ENCODE measurements at regions not wholly inside any gene's neighbourhood (a gene's known extent, or its start where the extent isn't known, plus 50 kb on each side); places are given as distances from the start of the nearest gene placed in this dataset.

- Histone ChIP-seq H3K36me3 (ENCODE audit: insufficient read depth, low read length) (no peaks in the 10 kb centered on the region), H3K27ac (ENCODE audit: low read depth, low read length) (no peak overlapping the region), H3K9me3 (ENCODE audit: control insufficient read depth in 1 of 2, low read length in 2 of 2) (no peaks in the 10 kb centered on the region), H3K4me3 (ENCODE audit: low read length in 2 of 2) (no peak overlapping the region), H3K4me1 (ENCODE audit: insufficient read depth, low read length) (no peaks in the 10 kb centered on the region), H3K27me3 (ENCODE audit: insufficient read depth, low read length) (no peaks in the 10 kb centered on the region)
- H3K27ac Mint-ChIP-seq = no peak overlapping the region
- DNase-seq = no peak
- no peaks in the 10 kb centered on the region for H3K27me3 Mint-ChIP-seq
- intact Hi-C loops (cut with micrococcal nuclease) = no loop called here
- H3K9me3 Mint-ChIP-seq = peaks cover 0 to 5% (median under 1%) of the 10 kb centered on the region in 8 donors
- H3K36me3 Mint-ChIP-seq = no peaks in the 10 kb centered on the region
- no peak overlapping the region for H3K4me3 Mint-ChIP-seq
- no peaks in the 10 kb centered on the region for H3K4me1 Mint-ChIP-seq
- ChIA-PET POLR2A (ENCODE audit: partially characterized antibody) (no interaction called here), CTCF (ENCODE audit: partially characterized antibody) (interaction anchor here (1.3 kb wide), 1 partner anchor 33 kb away, joined by 3 read pairs; no protein-coding TSS in a partner anchor)
Measured at GRCh38 chr2:59276033-59276432, 1034.9 kb upstream of the FANCL start.

- no peaks in the 10 kb centered on the region for H3K36me3 Mint-ChIP-seq
Measured at GRCh38 chr2:59266453-59266852, 1025.3 kb upstream of the FANCL start.

GRCh38 chr2:59259913-59260312 lies 1018.8 kb upstream of the FANCL start:
- DNase-seq = no peak
- Histone ChIP-seq H3K4me1 (ENCODE audit: insufficient read depth, low read length) (no peaks in the 10 kb centered on the region), H3K36me3 (ENCODE audit: insufficient read depth, low read length) (no peaks in the 10 kb centered on the region), H3K27me3 (ENCODE audit: insufficient read depth, low read length) (no peaks in the 10 kb centered on the region), H3K9me3 (ENCODE audit: control insufficient read depth in 1 of 2, low read length in 2 of 2) (no peaks in the 10 kb centered on the region), H3K27ac (ENCODE audit: low read depth, low read length) (no peak overlapping the region), H3K4me3 (ENCODE audit: low read length in 2 of 2) (no peak overlapping the region)
- Mint-ChIP-seq H3K27ac (no peak overlapping the region), H3K4me1 (no peaks in the 10 kb centered on the region), H3K36me3 (no peaks in the 10 kb centered on the region), H3K9me3 (peaks cover 0 to 5% (median 1%) of the 10 kb centered on the region in 8 donors), H3K27me3 (no peaks in the 10 kb centered on the region), H3K4me3 (no peak overlapping the region)
- POLR2A ChIA-PET (ENCODE audit: partially characterized antibody) = no interaction called here
- CTCF ChIA-PET (ENCODE audit: partially characterized antibody) = no interaction called here
- intact Hi-C loops (cut with micrococcal nuclease) = no loop called here

More at GRCh38 chr2:59266453-59266852, 1025.3 kb upstream of the FANCL start:
- H3K27ac ChIP-seq (ENCODE audit: low read depth, low read length) = no peak overlapping the region
- CTCF ChIA-PET (ENCODE audit: partially characterized antibody) = no interaction called here
- POLR2A ChIA-PET (ENCODE audit: partially characterized antibody) = no interaction called here
- H3K36me3 ChIP-seq (ENCODE audit: insufficient read depth, low read length) = no peaks in the 10 kb centered on the region
- no peaks in the 10 kb centered on the region for H3K27me3 ChIP-seq (ENCODE audit: insufficient read depth, low read length)
- H3K9me3 Mint-ChIP-seq = peaks cover 0 to 5% (median 0%) of the 10 kb centered on the region in 8 donors
- intact Hi-C loops (cut with micrococcal nuclease) = no loop called here
- H3K27me3 Mint-ChIP-seq = no peaks in the 10 kb centered on the region
- H3K4me1 ChIP-seq (ENCODE audit: insufficient read depth, low read length) = no peaks in the 10 kb centered on the region
- DNase-seq = no peak
- H3K4me1 Mint-ChIP-seq = no peaks in the 10 kb centered on the region
- H3K9me3 ChIP-seq (ENCODE audit: control insufficient read depth in 1 of 2, low read length in 2 of 2) = no peaks in the 10 kb centered on the region
- no peak overlapping the region for H3K4me3 Mint-ChIP-seq
- no peak overlapping the region for H3K27ac Mint-ChIP-seq
- H3K4me3 ChIP-seq (ENCODE audit: low read length in 2 of 2) = no peak overlapping the region

GRCh38 chr2:59256290-59256689 lies 1015.2 kb upstream of the FANCL start:
- Histone ChIP-seq H3K36me3 (ENCODE audit: insufficient read depth, low read length) (no peaks in the 10 kb centered on the region), H3K27ac (ENCODE audit: low read depth, low read length) (no peak overlapping the region), H3K27me3 (ENCODE audit: insufficient read depth, low read length) (no peaks in the 10 kb centered on the region), H3K4me3 (ENCODE audit: low read length in 2 of 2) (no peak overlapping the region), H3K4me1 (ENCODE audit: insufficient read depth, low read length) (no peaks in the 10 kb centered on the region), H3K9me3 (ENCODE audit: control insufficient read depth in 1 of 2, low read length in 2 of 2) (no peaks in the 10 kb centered on the region)
- intact Hi-C loops (cut with micrococcal nuclease) = no loop called here
- H3K27ac Mint-ChIP-seq = no peak overlapping the region
- H3K4me3 Mint-ChIP-seq = no peak overlapping the region
- ChIA-PET CTCF (ENCODE audit: partially characterized antibody) (no interaction called here), POLR2A (ENCODE audit: partially characterized antibody) (no interaction called here)
- H3K4me1 Mint-ChIP-seq = no peaks in the 10 kb centered on the region
- no peaks in the 10 kb centered on the region for H3K27me3 Mint-ChIP-seq
- H3K36me3 Mint-ChIP-seq = no peaks in the 10 kb centered on the region
- no peak for DNase-seq
- H3K9me3 Mint-ChIP-seq = peaks cover 0 to 4% (median 1%) of the 10 kb centered on the region in 8 donors

GRCh38 chr2:59254279-59254678 lies 1013.2 kb upstream of the FANCL start:
- no peak for DNase-seq
- Mint-ChIP-seq H3K27me3 (no peaks in the 10 kb centered on the region), H3K27ac (no peak overlapping the region), H3K9me3 (peaks cover 0 to 4% (median 1%) of the 10 kb centered on the region in 8 donors), H3K4me1 (no peaks in the 10 kb centered on the region), H3K36me3 (no peaks in the 10 kb centered on the region), H3K4me3 (no peak overlapping the region)
- Histone ChIP-seq H3K9me3 (ENCODE audit: control insufficient read depth in 1 of 2, low read length in 2 of 2) (no peaks in the 10 kb centered on the region), H3K4me1 (ENCODE audit: insufficient read depth, low read length) (no peaks in the 10 kb centered on the region), H3K4me3 (ENCODE audit: low read length in 2 of 2) (no peak overlapping the region), H3K27me3 (ENCODE audit: insufficient read depth, low read length) (no peaks in the 10 kb centered on the region), H3K36me3 (ENCODE audit: insufficient read depth, low read length) (no peaks in the 10 kb centered on the region), H3K27ac (ENCODE audit: low read depth, low read length) (no peak overlapping the region)
- intact Hi-C loops (cut with micrococcal nuclease) = no loop called here
- POLR2A ChIA-PET (ENCODE audit: partially characterized antibody) = no interaction called here
- CTCF ChIA-PET (ENCODE audit: partially characterized antibody) = no interaction called here

- no peaks in the 10 kb centered on the region for H3K36me3 Mint-ChIP-seq
- Histone ChIP-seq H3K9me3 (ENCODE audit: control insufficient read depth in 1 of 2, low read length in 2 of 2) (no peaks in the 10 kb centered on the region), H3K27ac (ENCODE audit: low read depth, low read length) (no peak overlapping the region), H3K4me3 (ENCODE audit: low read length in 2 of 2) (no peak overlapping the region), H3K27me3 (ENCODE audit: insufficient read depth, low read length) (no peaks in the 10 kb centered on the region), H3K4me1 (ENCODE audit: insufficient read depth, low read length) (no peaks in the 10 kb centered on the region), H3K36me3 (ENCODE audit: insufficient read depth, low read length) (no peaks in the 10 kb centered on the region)
- H3K4me3 Mint-ChIP-seq = no peak overlapping the region
- ChIA-PET POLR2A (ENCODE audit: partially characterized antibody) (no interaction called here), CTCF (ENCODE audit: partially characterized antibody) (no interaction called here)
- H3K27me3 Mint-ChIP-seq = no peaks in the 10 kb centered on the region
- intact Hi-C loops (cut with micrococcal nuclease) = no loop called here
- no peak for DNase-seq
- H3K4me1 Mint-ChIP-seq = no peaks in the 10 kb centered on the region
- H3K27ac Mint-ChIP-seq = no peak overlapping the region
- peaks cover 0 to 3% (median 0%) of the 10 kb centered on the region in 8 donors for H3K9me3 Mint-ChIP-seq
Measured at GRCh38 chr2:59250307-59250677, 1009.2 kb upstream of the FANCL start.

GRCh38 chr2:59249441-59250306 lies 1008.5 kb upstream of the FANCL start:
- CTCF ChIA-PET (ENCODE audit: partially characterized antibody) = no interaction called here
- H3K4me3 Mint-ChIP-seq = no peak overlapping the region
- intact Hi-C loops (cut with micrococcal nuclease) = no loop called here
- no peak overlapping the region for H3K27ac ChIP-seq (ENCODE audit: low read depth, low read length)
- no peaks in the 10 kb centered on the region for H3K36me3 Mint-ChIP-seq
- no peaks in the 10 kb centered on the region for H3K27me3 Mint-ChIP-seq
- H3K9me3 ChIP-seq (ENCODE audit: control insufficient read depth in 1 of 2, low read length in 2 of 2) = no peaks in the 10 kb centered on the region
- POLR2A ChIA-PET (ENCODE audit: partially characterized antibody) = no interaction called here
- peaks cover 0 to 3% (median 0%) of the 10 kb centered on the region in 8 donors for H3K9me3 Mint-ChIP-seq
- no peaks in the 10 kb centered on the region for H3K4me1 ChIP-seq (ENCODE audit: insufficient read depth, low read length)
- no peaks in the 10 kb centered on the region for H3K4me1 Mint-ChIP-seq
- no peak overlapping the region for H3K4me3 ChIP-seq (ENCODE audit: low read length in 2 of 2)
- H3K36me3 ChIP-seq (ENCODE audit: insufficient read depth, low read length) = no peaks in the 10 kb centered on the region
- H3K27me3 ChIP-seq (ENCODE audit: insufficient read depth, low read length) = no peaks in the 10 kb centered on the region
- DNase-seq = no peak
- H3K27ac Mint-ChIP-seq = no peak overlapping the region
